PFSK-1 (cell line): ENCODE measurements at regions not wholly inside any gene's neighbourhood (a gene's known extent, or its start where the extent isn't known, plus 50 kb on each side); places are given as distances from the start of the nearest gene placed in this dataset.

ENCODE experiments used
- POLR2AphosphoS5 ChIP-seq: IDR thresholded peaks from 2 replicates; pipeline ENCODE4 v1.6.1; 2012; ENCODE audit warnings: low read depth, mild to moderate bottlenecking, control low read depth, low read length, moderate library complexity
- SIN3A ChIP-seq: IDR thresholded peaks from 2 replicates; pipeline ENCODE4 v1.6.1; 2012; ENCODE audit warnings: mild to moderate bottlenecking, low read length, moderate library complexity, borderline replicate concordance; ENCODE audit not compliant: insufficient read depth
- TAF1 ChIP-seq: IDR thresholded peaks from 2 replicates; pipeline ENCODE4 v1.6.1; 2012; ENCODE audit warnings: low read length, control low read depth, borderline replicate concordance; ENCODE audit not compliant: insufficient read depth

- TF ChIP-seq POLR2AphosphoS5 (no peak), SIN3A (no peak), TAF1 (no peak)
Observed at GRCh38 chr7:106570146-106570545, 90.8 kb downstream of the CCDC71L start.
